ENCODE measurements at regions not wholly inside any gene's neighbourhood (a gene's known extent, or its start where the extent isn't known, plus 50 kb on each side); places are given as distances from the start of the nearest gene placed in this dataset.

- H3K27me3 ChIP-seq, result no peaks in the 10 kb centered on the region
- ATAC-seq, result no peak
- 91 to 100% methylated on average over 1 to 8 of the region's 8 CpGs for WGBS, 2 donors (ENCODE audit: low coverage in 1 of 2)
- no peak overlapping the region for H3K4me3 ChIP-seq
- H3K9me3 ChIP-seq, result no peaks in the 10 kb centered on the region
- H3K36me3 ChIP-seq, result no peaks in the 10 kb centered on the region
- TF ChIP-seq CTCF (IDR thresholded peaks at IDR 0.05), result no peak
- TF ChIP-seq POLR2AphosphoS5 (IDR thresholded peaks at IDR 0.05), result no peak
- TF ChIP-seq EP300 (IDR thresholded peaks at IDR 0.05), result no peak
- no peak for TF ChIP-seq POLR2A (IDR thresholded peaks at IDR 0.05)
- H3K27ac ChIP-seq, result no peak overlapping the region
- peaks cover 6 to 36% (median 7%) of the 10 kb centered on the region in 3 donors for H3K4me1 ChIP-seq
Observed at GRCh38 chr6:139470997-139471396, 96.5 kb upstream of the CITED2 start.

- Histone ChIP-seq H3K9me3 (no peaks in the 10 kb centered on the region), H3K27me3 (no peaks in the 10 kb centered on the region)
- WGBS, 2 donors (ENCODE audit: low coverage in 1 of 2), result 75 to 85% methylated on average over 4 of the region's 4 CpGs
Observed at GRCh38 chr6:139468178-139468819, 93.9 kb upstream of the CITED2 start.

GRCh38 chr6:139457476-139457875 lies 83.0 kb upstream of the CITED2 start:
- TF ChIP-seq CTCF (IDR thresholded peaks at IDR 0.05) (no peak), POLR2A (IDR thresholded peaks at IDR 0.05) (no peak), POLR2AphosphoS5 (IDR thresholded peaks at IDR 0.05) (no peak), EP300 (IDR thresholded peaks at IDR 0.05) (no peak)
- whole genome bisulfite sequencing, 2 donors (ENCODE audit: low coverage in 1 of 2), result 73 to 81% methylated on average over 6 to 7 of the region's 7 CpGs
- no peaks in the 10 kb centered on the region for H3K9me3 ChIP-seq
- H3K4me1 ChIP-seq, result no peaks in the 10 kb centered on the region
- H3K36me3 ChIP-seq, result no peaks in the 10 kb centered on the region
- H3K27me3 ChIP-seq, result no peaks in the 10 kb centered on the region
- ATAC-seq, result no peak
- H3K27ac ChIP-seq, result no peak overlapping the region
- no peak overlapping the region for H3K4me3 ChIP-seq

More at GRCh38 chr6:139468178-139468819, 93.9 kb upstream of the CITED2 start:
- Histone ChIP-seq H3K36me3 (no peaks in the 10 kb centered on the region), H3K4me3 (no peak overlapping the region), H3K27ac (no peak overlapping the region), H3K4me1 (peaks cover 0 to 13% (median 0%) of the 10 kb centered on the region in 3 donors)
- ATAC-seq, result no peak
- TF ChIP-seq POLR2A (IDR thresholded peaks at IDR 0.05) (no peak), POLR2AphosphoS5 (IDR thresholded peaks at IDR 0.05) (no peak), EP300 (IDR thresholded peaks at IDR 0.05) (no peak), CTCF (IDR thresholded peaks at IDR 0.05) (no peak)

- no peaks in the 10 kb centered on the region for H3K36me3 ChIP-seq
- no peaks in the 10 kb centered on the region for H3K4me1 ChIP-seq
- TF ChIP-seq POLR2A (IDR thresholded peaks at IDR 0.05) (no peak), EP300 (IDR thresholded peaks at IDR 0.05) (no peak)
- H3K27me3 ChIP-seq, result no peaks in the 10 kb centered on the region
- no peaks in the 10 kb centered on the region for H3K9me3 ChIP-seq
- 77 to 87% methylated on average over 2 of the region's 2 CpGs for WGBS, 2 donors (ENCODE audit: low coverage in 1 of 2)
- no peak overlapping the region for H3K27ac ChIP-seq
- no peak overlapping the region for H3K4me3 ChIP-seq
- no peak for ATAC-seq
Observed at GRCh38 chr6:139452148-139452876, 77.9 kb upstream of the CITED2 start.

- H3K9me3 ChIP-seq, result no peaks in the 10 kb centered on the region
- no peaks in the 10 kb centered on the region for H3K27me3 ChIP-seq
- ATAC-seq, result no peak
- no peaks in the 10 kb centered on the region for H3K36me3 ChIP-seq
- H3K4me3 ChIP-seq, result no peak overlapping the region
- TF ChIP-seq CTCF (IDR thresholded peaks at IDR 0.05), result no peak
- no peak for TF ChIP-seq EP300 (IDR thresholded peaks at IDR 0.05)
- no peak for TF ChIP-seq POLR2A (IDR thresholded peaks at IDR 0.05)
- no peak for TF ChIP-seq POLR2AphosphoS5 (IDR thresholded peaks at IDR 0.05)
- H3K4me1 ChIP-seq, result peaks cover 0 to 3% (median 0%) of the 10 kb centered on the region in 3 donors
- no peak overlapping the region for H3K27ac ChIP-seq
Observed at GRCh38 chr6:139449611-139450000, 75.2 kb upstream of the CITED2 start.
